A549 (cell line): ENCODE measurements at regions not wholly inside any gene's neighbourhood (a gene's known extent, or its start where the extent isn't known, plus 50 kb on each side); places are given as distances from the start of the nearest gene placed in this dataset.

ENCODE experiments used
- ATAC-seq, 2 experiments: fragments of 200-7000 bp in 1 of 2; fragments of >200 bp in 1 of 2; cut with Nextera tagmentation in 1 of 2; cut with Tn5 transposase in 1 of 2; 3 replicates each; pipeline versions ENCODE4 v1.8.0 to v1.9.1; 2018 to 2020; ENCODE audit warnings: mild to moderate bottlenecking in 1 of 2, moderate library complexity in 1 of 2
- CTCF ChIA-PET: fragments of 300-600 bp; sonication (Branson Sonifier 250); formaldehyde crosslinking; extraction: SDS; loops from one replicate; lab custom pipeline; 2021; ENCODE audit warnings: antibody characterized with exemption, inconsistent platforms; lab: Yijun Ruan, JAX
- POLR2A ChIA-PET: fragments of 350-600 bp; formaldehyde crosslinking; extraction: SDS; loops from one replicate; lab custom pipeline; 2021; ENCODE audit warnings: antibody characterized with exemption, inconsistent platforms; lab: Yijun Ruan, JAX
- DNase-seq, 2 experiments: peaks; one replicate each; pipeline versions ENCODE4 v3.0.0 to v3.0.0-alpha.2; 2011 to 2016; ENCODE audit warnings: low read depth in 1 of 2, low spot score in 1 of 2
- FAIRE-seq: peaks from 2 replicates; lab custom pipeline; 2011; peaks lifted over from hg19 to GRCh38; lab: Jason Lieb, UNC
- H3K27ac ChIP-seq, 2 experiments: fragments of >200 bp; sonication (Bioruptor Twin); formaldehyde crosslinking; 3 replicates each; pipeline ENCODE4 v1.5.1; 2016 to 2017
- H3K4me1 ChIP-seq: fragments of >200 bp; sonication (Bioruptor Twin); formaldehyde crosslinking; 3 replicates; pipeline ENCODE4 v1.6.1; 2016
- H3K4me2 ChIP-seq: fragments of >200 bp; sonication (Bioruptor Twin); formaldehyde crosslinking; 3 replicates; pipeline ENCODE4 v1.6.1; 2016
- H3K4me3 ChIP-seq: fragments of >200 bp; sonication (Bioruptor Twin); formaldehyde crosslinking; 3 replicates; pipeline ENCODE4 v1.5.1; 2016
- H3K9me3 ChIP-seq: fragments of >200 bp; sonication (Bioruptor Twin); formaldehyde crosslinking; 3 replicates; pipeline ENCODE4 v1.6.1; 2016
- CEBPB ChIP-seq, 2 experiments: fragments of >200 bp in 1 of 2; sonication (Bioruptor Twin) in 1 of 2; formaldehyde crosslinking in 1 of 2; IDR thresholded peaks; 2 replicates each; pipeline ENCODE4 v1.6.1; 2012 to 2016
- CTCF ChIP-seq: fragments of >200 bp; sonication (Bioruptor Twin); formaldehyde crosslinking; IDR thresholded peaks from 3 replicates; pipeline ENCODE4 v1.5.1; 2016
- FOXS1 ChIP-seq: fragments of 250-450 bp; sonication (Bioruptor Pico); IDR thresholded peaks from 2 replicates; pipeline ENCODE4 v1.5.0; 2020; ENCODE audit warnings: mild to moderate bottlenecking, moderate library complexity
- HEYL ChIP-seq: fragments of 250-450 bp; sonication (Bioruptor Pico); IDR thresholded peaks from 2 replicates; pipeline ENCODE4 v1.8.0; 2021; ENCODE audit warnings: mild to moderate bottlenecking, moderate library complexity
- HMGXB4 ChIP-seq: fragments of 250-450 bp; sonication (Bioruptor Pico); IDR thresholded peaks from 2 replicates; pipeline ENCODE4 v1.5.0; 2021; ENCODE audit warnings: mild to moderate bottlenecking, moderate library complexity, borderline replicate concordance
- JUNB ChIP-seq: fragments of >200 bp; sonication (Bioruptor Twin); formaldehyde crosslinking; IDR thresholded peaks from 2 replicates; pipeline ENCODE4 v1.6.1; 2016
- MAFK ChIP-seq: fragments of 450-650 bp; IDR thresholded peaks from 2 replicates; pipeline ENCODE4 v1.6.1; 2014; ENCODE audit not compliant: partially characterized antibody
- NPAS2 ChIP-seq: fragments of 250-450 bp; sonication (Bioruptor Pico); IDR thresholded peaks from 2 replicates; pipeline ENCODE4 v1.8.0; 2022; ENCODE audit warnings: mild to moderate bottlenecking, moderate library complexity, borderline replicate concordance
- PBX3 ChIP-seq: IDR thresholded peaks from 2 replicates; pipeline ENCODE4 v1.6.1; 2012
- POLR2A ChIP-seq: IDR thresholded peaks from 2 replicates; pipeline ENCODE4 v1.6.1; 2012; ENCODE audit warnings: mild to moderate bottlenecking, low read length
- RAD21 ChIP-seq, 2 experiments: fragments of >200 bp in 1 of 2; sonication (Bioruptor Twin) in 1 of 2; formaldehyde crosslinking in 1 of 2; IDR thresholded peaks in 1 of 2; conservative IDR thresholded peaks in 1 of 2; 2 replicates in 1 of 2; 3 replicates in 1 of 2; pipeline ENCODE4 v1.6.1; 2012 to 2018; ENCODE audit warnings: inconsistent platforms in 1 of 2
- SMC3 ChIP-seq: fragments of >200 bp; sonication (Bioruptor Twin); formaldehyde crosslinking; IDR thresholded peaks from 3 replicates; pipeline ENCODE4 v1.6.1; 2018; ENCODE audit warnings: inconsistent platforms
- USF2 ChIP-seq: fragments of 450-650 bp; IDR thresholded peaks from 2 replicates; pipeline ENCODE4 v1.6.1; 2014; ENCODE audit warnings: antibody characterized with exemption
- ZNF302 ChIP-seq: fragments of 250-450 bp; sonication (Bioruptor Pico); IDR thresholded peaks from 2 replicates; pipeline ENCODE4 v1.9.0; 2021; ENCODE audit warnings: inconsistent platforms, mild to moderate bottlenecking, moderate library complexity
- WGBS: methylation state at CpG from one replicate; pipeline ENCODE4 v1.1.6; 2017; ENCODE audit errors: missing lambda C conversion rate; 5-methylcytosine and 5-hydroxymethylcytosine counted together

- peak; percentile 7 to 49 for DNase-seq
- Histone ChIP-seq H3K27ac (no peak overlapping the region), H3K4me3 (no peak overlapping the region), H3K9me3 (no peaks in the 10 kb centered on the region), H3K4me2 (no peak overlapping the region), H3K4me1 (no peaks in the 10 kb centered on the region)
- FAIRE-seq, result peak; percentile 54
- CTCF ChIA-PET, result interaction anchor here (0.6 to 6.0 kb wide), 48 partner anchors 9 to 992 kb away, joined by 3 to 91 read pairs (median 4); no protein-coding TSS in a partner anchor
- TF ChIP-seq CTCF (peak; percentile 82), RAD21 (conservative IDR thresholded peaks at IDR 0.05 in 1 of 2, IDR thresholded peaks at IDR 0.05 in 1 of 2) (peak; percentile 80 to 89), MAFK (no peak), SMC3 (peak; percentile 92)
- 0% methylated on average over 2 of the region's 2 CpGs for WGBS
- POLR2A ChIA-PET, result no interaction called here
- ATAC-seq, result peak; percentile 78 to 82; a peak in 5 of 6 replicates
Measured at GRCh38 chr3:35965908-35966307, 326.6 kb downstream of the ARPP21 start.

- 71% methylated on average over 3 of the region's 3 CpGs for WGBS
- no peaks in the 10 kb centered on the region for H3K4me1 ChIP-seq
Measured at GRCh38 chr3:35966629-35967464, 327.5 kb downstream of the ARPP21 start.

More at GRCh38 chr3:35966629-35967464, 327.5 kb downstream of the ARPP21 start:
- TF ChIP-seq POLR2A, result no peak
- TF ChIP-seq FOXS1 (CRISPR knock-in tag), result no peak
- no peak for TF ChIP-seq ZNF302 (CRISPR knock-in tag)
- TF ChIP-seq CEBPB (IDR thresholded peaks at IDR 0.05), result no peak
- TF ChIP-seq NPAS2 (CRISPR knock-in tag), result no peak
- no peak for TF ChIP-seq CTCF
- no peak for TF ChIP-seq PBX3
- no peak for TF ChIP-seq HEYL (CRISPR knock-in tag)
- TF ChIP-seq JUNB, result no peak
- no peak for TF ChIP-seq HMGXB4 (CRISPR knock-in tag)
- TF ChIP-seq USF2, result no peak
- DNase-seq (no peak), FAIRE-seq (no peak), ATAC-seq (0 out of 6 replicates have a peak, but pooled peaks of 1 of the 2 experiments have one; percentile 56)
- H3K27ac ChIP-seq, result no peak overlapping the region
- no peak overlapping the region for H3K4me2 ChIP-seq
- CTCF ChIA-PET, result interaction anchor here (0.7 to 6.0 kb wide), 28 partner anchors 8 to 991 kb away, joined by 3 to 91 read pairs (median 4); no protein-coding TSS in a partner anchor
- no peaks in the 10 kb centered on the region for H3K9me3 ChIP-seq
- POLR2A ChIA-PET, result no interaction called here
- H3K4me3 ChIP-seq, result no peak overlapping the region
